Chondrocyte (in vitro differentiated cells): ENCODE measurements at regions not wholly inside any gene's neighbourhood (a gene's known extent, or its start where the extent isn't known, plus 50 kb on each side); places are given as distances from the start of the nearest gene placed in this dataset.

ENCODE experiments used
- DNase-seq: peaks from one replicate; pipeline ENCODE4 v3.0.0; 2021; ENCODE audit warnings: mixed read lengths, low spot score
- H3K27ac Mint-ChIP-seq: one replicate; pipeline ENCODE4 v1.8.0; 2021; ENCODE audit warnings: mild to moderate bottlenecking, moderate library complexity, mixed read lengths; ENCODE audit not compliant: unreplicated experiment
- H3K27me3 Mint-ChIP-seq: 2 replicates; pipeline ENCODE4 v1.8.0; 2021; ENCODE audit warnings: low read depth, mixed read lengths
- H3K36me3 Mint-ChIP-seq: 2 replicates; pipeline ENCODE4 v1.8.0; 2021; ENCODE audit warnings: low read depth, mixed read lengths
- H3K4me1 Mint-ChIP-seq: 2 replicates; pipeline ENCODE4 v1.8.0; 2021; ENCODE audit warnings: low read depth, mild to moderate bottlenecking, mixed read lengths
- H3K4me3 Mint-ChIP-seq: one replicate; pipeline ENCODE4 v1.8.0; 2021; ENCODE audit warnings: mild to moderate bottlenecking, moderate library complexity, mixed read lengths; ENCODE audit not compliant: unreplicated experiment
- H3K9me3 Mint-ChIP-seq: 2 replicates; pipeline ENCODE4 v1.8.0; 2021; ENCODE audit warnings: low read depth, mixed read lengths
- CTCF ChIP-seq: fragments of 200-600 bp; sonication (generic); IDR thresholded peaks from 2 replicates; pipeline ENCODE4 v1.5.0; 2021; ENCODE audit warnings: antibody characterized with exemption, mild to moderate bottlenecking, moderate library complexity

- Mint-ChIP-seq H3K9me3 (no peaks in the 10 kb centered on the region), H3K4me3 (no peak overlapping the region), H3K36me3 (no peaks in the 10 kb centered on the region), H3K27me3 (no peaks in the 10 kb centered on the region), H3K27ac (no peak overlapping the region), H3K4me1 (peaks cover 12% of the 10 kb centered on the region)
- DNase-seq: no peak
- no peak for TF ChIP-seq CTCF
These were observed 1474.6 kb upstream of the TENM3 start for GRCh38 chr4:180768610-180769009.

- H3K4me1 Mint-ChIP-seq: peaks cover 12% of the 10 kb centered on the region
- peaks cover 5% of the 10 kb centered on the region for H3K9me3 Mint-ChIP-seq
- no peaks in the 10 kb centered on the region for H3K27me3 Mint-ChIP-seq
- H3K4me3 Mint-ChIP-seq: no peak overlapping the region
- TF ChIP-seq CTCF: no peak
- no peak for DNase-seq
- no peak overlapping the region for H3K27ac Mint-ChIP-seq
- H3K36me3 Mint-ChIP-seq: no peaks in the 10 kb centered on the region
These were observed 1473.4 kb upstream of the TENM3 start for GRCh38 chr4:180769791-180770190.

GRCh38 chr4:180770265-180770664 is 1472.9 kb upstream of the TENM3 start:
- Mint-ChIP-seq H3K4me3 (no peak overlapping the region), H3K4me1 (peaks cover 12% of the 10 kb centered on the region), H3K9me3 (peaks cover 5% of the 10 kb centered on the region), H3K36me3 (no peaks in the 10 kb centered on the region), H3K27ac (no peak overlapping the region), H3K27me3 (no peaks in the 10 kb centered on the region)
- no peak for TF ChIP-seq CTCF
- DNase-seq: no peak

GRCh38 chr4:180784940-180785339 is 1458.3 kb upstream of the TENM3 start:
- peaks cover 2% of the 10 kb centered on the region for H3K36me3 Mint-ChIP-seq
- no peak overlapping the region for H3K27ac Mint-ChIP-seq
- peaks cover 2% of the 10 kb centered on the region for H3K27me3 Mint-ChIP-seq
- DNase-seq: no peak
- H3K4me3 Mint-ChIP-seq: no peak overlapping the region
- H3K4me1 Mint-ChIP-seq: no peaks in the 10 kb centered on the region
- peaks cover 7% of the 10 kb centered on the region for H3K9me3 Mint-ChIP-seq
- TF ChIP-seq CTCF: no peak

- no peak for TF ChIP-seq CTCF
- Mint-ChIP-seq H3K27me3 (no peaks in the 10 kb centered on the region), H3K36me3 (no peaks in the 10 kb centered on the region), H3K4me1 (no peaks in the 10 kb centered on the region), H3K9me3 (no peaks in the 10 kb centered on the region), H3K27ac (no peak overlapping the region), H3K4me3 (no peak overlapping the region)
- DNase-seq: no peak
These were observed 1454.5 kb upstream of the TENM3 start for GRCh38 chr4:180788729-180789128.
